GM18907 (cell line): ENCODE measurements at regions not wholly inside any gene's neighbourhood (a gene's known extent, or its start where the extent isn't known, plus 50 kb on each side); places are given as distances from the start of the nearest gene placed in this dataset.
"Not testable (repeated sequence)": the region's sequence is repeated elsewhere in the genome, so short reads cannot be mapped to it uniquely, and the experiment has no call there.

ENCODE experiments used
- ATAC-seq: cut with Tn5 transposase; IDR thresholded peaks from one replicate; pipeline ENCODE4 v1.9.1; 2021; ENCODE audit warnings: mild to moderate bottlenecking, moderate library complexity; ENCODE audit not compliant: unreplicated experiment

DNA sequence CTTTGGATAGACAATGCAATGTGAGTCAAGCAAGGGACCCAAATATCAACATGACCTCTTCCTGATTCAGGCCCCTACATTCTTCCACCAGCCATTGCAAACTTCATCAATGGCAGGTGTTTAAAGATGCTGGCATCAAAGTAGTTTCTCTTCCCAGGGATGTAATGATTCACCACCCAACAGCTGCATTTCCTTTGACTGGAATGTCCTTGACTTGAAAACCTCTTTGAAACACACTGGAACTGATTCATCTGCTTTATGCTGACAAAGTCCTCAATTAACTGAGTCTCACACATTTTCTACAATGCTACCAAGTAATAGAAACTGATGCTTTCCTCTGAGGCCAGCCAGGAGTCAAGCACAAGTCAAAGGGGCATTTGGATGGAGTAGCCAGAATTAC, 385.5 kb downstream of the GBE1 start:
- ATAC-seq: no peak

- no peak for ATAC-seq
Measured at GRCh38 chr3:81364411-81364810, 397.0 kb downstream of the GBE1 start.

DNA sequence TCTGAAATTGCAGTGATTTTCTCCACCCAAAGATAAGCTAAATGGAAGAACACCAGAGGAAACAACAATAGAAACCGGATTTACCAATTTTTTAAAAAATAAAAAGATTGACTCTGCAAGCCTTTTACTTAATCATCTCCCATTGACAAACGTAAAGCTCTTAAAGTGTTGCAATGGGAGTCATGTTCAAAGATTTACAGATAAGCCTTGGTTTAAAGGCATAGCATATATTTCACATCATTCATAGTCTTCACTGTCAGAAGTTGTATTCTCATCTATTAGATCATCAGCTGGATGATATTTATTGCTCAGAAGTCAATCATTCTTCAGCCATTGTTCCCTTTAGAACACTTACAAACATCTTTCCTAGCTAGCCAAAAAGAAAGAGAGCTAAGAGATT, 397.6 kb downstream of the GBE1 start:
- no peak for ATAC-seq

- no peak for ATAC-seq
Measured at GRCh38 chr3:81354119-81354518, 407.3 kb downstream of the GBE1 start.

- peak; percentile 89 for ATAC-seq
Measured at GRCh38 chr3:81352867-81353266, 408.6 kb downstream of the GBE1 start.

GRCh38 chr3:81349816-81350340, 411.6 kb downstream of the GBE1 start:
- ATAC-seq: no peak

DNA sequence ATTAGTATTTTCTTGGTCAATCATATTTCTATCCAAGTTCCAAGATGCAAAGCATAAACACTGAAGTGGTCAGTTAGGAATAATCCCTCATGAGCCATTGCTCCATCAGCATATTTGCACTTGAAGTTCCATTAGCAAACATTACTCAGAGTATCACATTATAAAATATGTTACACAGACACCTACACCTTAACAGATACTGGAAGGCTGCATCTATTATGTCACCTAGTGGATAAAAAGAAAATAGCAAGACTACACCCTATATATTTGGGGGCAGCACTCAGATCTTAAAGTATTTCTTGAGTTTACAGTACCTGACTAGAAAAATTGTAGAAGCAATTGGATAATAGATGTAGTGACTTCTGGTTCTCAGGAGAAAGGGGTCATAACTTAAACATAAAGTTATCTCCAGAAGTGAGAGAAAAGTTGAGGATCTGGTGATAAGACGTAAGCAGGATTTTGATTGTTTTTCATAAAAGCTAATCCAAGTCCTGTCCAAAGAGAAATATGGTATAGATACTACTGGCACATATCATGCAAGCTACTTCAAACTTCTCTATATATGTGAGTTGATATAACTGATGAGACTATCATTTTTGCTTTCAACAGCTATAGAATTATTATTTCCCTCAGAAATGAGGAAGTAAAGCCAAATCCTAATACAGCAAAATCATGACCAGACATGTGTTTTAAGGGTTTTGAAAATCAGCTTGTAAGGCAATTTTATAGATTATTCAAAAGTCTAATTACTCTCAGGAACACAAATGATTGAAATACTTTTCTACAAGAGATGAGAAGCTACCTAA, 422.2 kb downstream of the GBE1 start:
- ATAC-seq: peak; percentile 96

- no peak for ATAC-seq
Measured at GRCh38 chr3:81336470-81336869, 425.0 kb downstream of the GBE1 start.

DNA sequence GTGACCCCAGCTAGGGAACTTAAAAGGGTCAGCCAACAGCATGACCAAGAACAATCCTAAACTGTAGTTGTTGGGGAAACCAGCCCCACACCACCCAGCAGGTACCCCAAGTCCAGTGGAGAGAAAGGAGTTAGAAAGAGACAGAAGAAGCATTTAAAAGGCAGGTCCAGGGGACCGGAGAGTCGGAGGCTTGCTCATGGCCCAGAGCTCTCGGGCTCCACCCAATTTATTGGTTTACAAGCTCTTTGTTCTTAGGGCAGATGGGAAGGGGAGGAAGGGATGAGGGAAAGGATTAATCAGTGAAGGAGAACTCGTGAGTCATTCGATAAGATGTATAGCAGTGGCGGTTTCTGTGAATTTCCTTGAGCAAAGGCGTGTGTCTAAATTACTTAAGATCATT, 431.6 kb downstream of the GBE1 start:
- not testable (repeated sequence) for ATAC-seq

- ATAC-seq: no peak
Measured at GRCh38 chr3:81326245-81326644, 435.2 kb downstream of the GBE1 start.

GRCh38 chr3:81320862-81321261, 440.6 kb downstream of the GBE1 start:
- no peak for ATAC-seq

DNA sequence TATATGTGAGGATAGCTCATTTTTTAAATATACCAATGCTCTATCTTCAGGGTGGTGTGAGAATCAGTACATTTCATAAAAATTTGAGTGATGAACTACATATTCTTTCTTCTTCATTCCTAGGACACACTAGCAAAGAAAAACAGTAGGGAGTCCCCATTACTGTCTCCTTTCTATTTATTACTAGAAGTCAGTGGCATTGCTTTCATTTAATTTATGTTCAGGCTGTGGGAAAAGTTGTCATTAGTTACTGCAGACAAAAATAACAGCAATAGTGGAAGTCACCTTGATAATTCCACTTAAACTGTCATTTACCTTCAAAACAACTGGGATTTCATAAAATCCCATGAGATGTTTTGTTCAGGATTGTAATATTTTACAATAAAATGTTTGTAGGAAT, 446.4 kb downstream of the GBE1 start:
- ATAC-seq: no peak

- ATAC-seq: no peak
Measured at GRCh38 chr3:81311321-81311720, 450.1 kb downstream of the GBE1 start.

DNA sequence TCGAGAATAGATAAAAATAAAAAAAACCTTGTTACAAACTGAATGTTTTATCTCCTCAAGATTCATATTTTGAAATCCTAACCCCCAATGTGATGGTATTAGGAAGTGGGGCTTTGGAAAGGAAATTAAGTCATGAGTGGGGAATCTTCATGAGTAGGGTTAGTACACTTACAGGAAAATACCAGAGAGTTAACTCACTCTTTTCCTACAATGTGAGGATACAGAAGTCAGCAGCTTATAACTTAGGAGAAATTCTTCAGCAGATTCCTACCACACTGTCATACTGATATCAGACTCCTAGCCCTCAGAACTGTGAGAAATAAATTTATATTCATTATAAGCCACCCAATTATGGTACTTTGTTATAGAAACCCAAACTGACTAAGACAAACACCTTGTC, 453.1 kb downstream of the GBE1 start:
- no peak for ATAC-seq

GRCh38 chr3:81307221-81307620, 454.2 kb downstream of the GBE1 start:
- ATAC-seq: no peak

GRCh38 chr3:81303321-81303720, 458.1 kb downstream of the GBE1 start:
- ATAC-seq: no peak

GRCh38 chr3:81302045-81302444, 459.4 kb downstream of the GBE1 start:
- peak; percentile 88 for ATAC-seq

DNA sequence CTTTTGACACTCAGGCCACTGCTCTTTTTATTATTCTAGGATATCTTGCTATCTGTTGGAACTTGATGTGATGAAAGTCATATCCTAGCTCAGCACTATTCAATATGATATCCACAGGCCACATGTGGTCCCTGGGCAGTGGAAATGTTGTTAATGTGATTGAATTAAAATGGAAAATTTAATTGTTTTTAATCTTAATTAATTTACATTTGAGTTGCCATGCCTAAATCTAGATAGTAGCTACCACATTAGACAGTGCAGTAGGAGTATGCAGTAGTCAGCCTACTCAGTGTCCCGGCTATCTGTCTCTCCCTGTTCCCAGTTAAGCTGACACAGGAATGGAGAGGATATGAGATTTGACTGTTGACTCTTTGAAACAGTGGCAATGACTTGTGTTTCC, 460.2 kb downstream of the GBE1 start:
- ATAC-seq: no peak

- ATAC-seq: no peak
Measured at GRCh38 chr3:81300324-81300927, 461.0 kb downstream of the GBE1 start.

GRCh38 chr3:81299481-81299880, 462.0 kb downstream of the GBE1 start:
- ATAC-seq: no peak

DNA sequence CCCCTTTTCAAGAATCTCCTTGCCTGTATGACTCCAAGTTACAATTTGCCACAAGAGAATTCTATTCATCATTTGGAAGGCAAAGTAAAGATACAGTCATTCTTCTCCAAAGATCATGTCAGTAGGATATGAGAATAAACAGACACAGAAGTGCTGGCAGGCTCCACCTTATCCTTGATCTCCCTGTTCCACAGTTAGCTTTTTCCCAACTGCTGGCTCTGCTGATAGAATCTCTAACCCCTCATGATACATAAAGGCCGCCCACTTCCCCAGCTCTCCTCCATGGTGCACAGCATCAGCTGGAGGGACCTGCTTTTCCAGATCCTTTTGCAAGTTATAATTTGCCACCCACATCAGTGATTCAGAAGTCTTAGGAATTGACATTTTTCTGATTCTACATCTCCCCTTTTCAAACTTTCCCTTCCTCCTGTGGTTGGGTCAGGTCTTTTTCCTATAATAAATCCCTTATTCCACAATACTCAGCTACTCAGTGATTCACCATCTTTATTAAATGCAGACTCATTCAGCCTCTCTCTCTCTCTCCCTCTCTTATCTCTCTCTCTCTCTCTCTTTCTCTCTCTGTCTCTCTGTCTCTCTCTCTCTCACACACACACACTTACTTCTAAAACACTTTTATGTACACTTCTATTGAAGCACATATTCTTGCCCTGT, 465.4 kb downstream of the GBE1 start:
- ATAC-seq: no peak

DNA sequence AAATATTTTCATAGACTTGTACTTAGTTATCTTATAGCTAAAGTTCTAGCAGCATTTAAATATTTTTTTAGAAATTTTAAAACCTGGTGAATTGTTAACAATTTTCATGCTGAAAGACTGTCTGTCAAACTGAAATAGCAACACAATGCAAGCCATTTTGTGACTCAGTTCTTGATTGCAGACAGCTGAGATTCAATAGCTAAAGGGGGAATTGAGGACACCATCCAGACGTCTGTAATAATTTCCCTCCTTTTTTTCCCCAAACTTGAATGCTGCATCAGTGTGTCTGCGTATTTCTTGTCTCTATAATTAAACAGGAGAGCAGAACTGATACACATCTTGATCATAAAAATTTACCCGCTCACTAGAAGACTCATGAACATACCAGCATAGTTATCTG, 468.3 kb downstream of the GBE1 start:
- no peak for ATAC-seq
